SU-DHL-6 (cell line): ENCODE measurements at regions not wholly inside any gene's neighbourhood (a gene's known extent, or its start where the extent isn't known, plus 50 kb on each side); places are given as distances from the start of the nearest gene placed in this dataset.
"Not testable (repeated sequence)": the region's sequence is repeated elsewhere in the genome, so short reads cannot be mapped to it uniquely, and the experiment has no call there.

Source experiments
- EZH2phosphoT487 ChIP-seq: fragments of 200-600 bp; sonication (generic), shearing (Covaris generic); conservative IDR thresholded peaks from 2 replicates; pipeline ENCODE4 v1.6.1; 2018; ENCODE audit warnings: mild to moderate bottlenecking, antibody characterized with exemption, low read length, moderate library complexity, mixed read lengths
- TF ChIP-seq, protein P1 (sequence below): fragments of 200-600 bp; sonication (generic); IDR thresholded peaks from one replicate; pipeline ENCODE4 v1.5.1; 2017; ENCODE audit warnings: antibody characterized with exemption, mild to moderate bottlenecking, low read length, moderate library complexity; ENCODE audit not compliant: insufficient read depth, poor library complexity, severe bottlenecking

GRCh38 chr20:30556797-30557196 lies 700.7 kb upstream of the DEFB115 start:
- TF ChIP-seq EZH2phosphoT487 = not testable (repeated sequence)
- TF ChIP-seq, protein P1, sequence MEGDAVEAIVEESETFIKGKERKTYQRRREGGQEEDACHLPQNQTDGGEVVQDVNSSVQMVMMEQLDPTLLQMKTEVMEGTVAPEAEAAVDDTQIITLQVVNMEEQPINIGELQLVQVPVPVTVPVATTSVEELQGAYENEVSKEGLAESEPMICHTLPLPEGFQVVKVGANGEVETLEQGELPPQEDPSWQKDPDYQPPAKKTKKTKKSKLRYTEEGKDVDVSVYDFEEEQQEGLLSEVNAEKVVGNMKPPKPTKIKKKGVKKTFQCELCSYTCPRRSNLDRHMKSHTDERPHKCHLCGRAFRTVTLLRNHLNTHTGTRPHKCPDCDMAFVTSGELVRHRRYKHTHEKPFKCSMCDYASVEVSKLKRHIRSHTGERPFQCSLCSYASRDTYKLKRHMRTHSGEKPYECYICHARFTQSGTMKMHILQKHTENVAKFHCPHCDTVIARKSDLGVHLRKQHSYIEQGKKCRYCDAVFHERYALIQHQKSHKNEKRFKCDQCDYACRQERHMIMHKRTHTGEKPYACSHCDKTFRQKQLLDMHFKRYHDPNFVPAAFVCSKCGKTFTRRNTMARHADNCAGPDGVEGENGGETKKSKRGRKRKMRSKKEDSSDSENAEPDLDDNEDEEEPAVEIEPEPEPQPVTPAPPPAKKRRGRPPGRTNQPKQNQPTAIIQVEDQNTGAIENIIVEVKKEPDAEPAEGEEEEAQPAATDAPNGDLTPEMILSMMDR = not testable (repeated sequence)
